Spleen (tissue), 11 donors: ENCODE measurements at regions not wholly inside any gene's neighbourhood (a gene's known extent, or its start where the extent isn't known, plus 50 kb on each side); places are given as distances from the start of the nearest gene placed in this dataset.

Experiments
- DNase-seq: peaks from one replicate; pipeline ENCODE4 v3.0.0-alpha.2; 2020
- H3K27ac ChIP-seq, 8 donors: fragments of 200-600 bp; sonication (generic) in 7 of 8; 1 replicate in 4 of 8; 2 replicates in 4 of 8; pipeline versions ENCODE4 v1.5.0 to v1.8.0; 2016 to 2021; ENCODE audit warnings: inconsistent platforms in 4 of 8, mild to moderate bottlenecking in 4 of 8, moderate library complexity in 1 of 8
- H3K27me3 ChIP-seq, 7 donors: fragments of 200-600 bp; sonication (generic) in 6 of 7; replicated peaks in 1 of 7; 1 replicate in 4 of 7; 2 replicates in 3 of 7; pipeline versions ENCODE4 v1.5.0 to v1.8.0; 2016 to 2021; ENCODE audit warnings: inconsistent platforms in 3 of 7, mild to moderate bottlenecking in 1 of 7
- H3K36me3 ChIP-seq, 6 donors: fragments of 200-600 bp; sonication (generic) in 5 of 6; 1 replicate in 4 of 6; 2 replicates in 2 of 6; pipeline versions ENCODE4 v1.5.0 to v1.8.0; 2016 to 2021; ENCODE audit warnings: inconsistent platforms in 2 of 6
- H3K4me1 ChIP-seq, 6 donors: fragments of 200-600 bp; sonication (generic) in 5 of 6; 1 replicate in 3 of 6; 2 replicates in 3 of 6; pipeline versions ENCODE4 v1.5.0 to v1.8.0; 2016 to 2021; ENCODE audit warnings: inconsistent platforms in 3 of 6
- H3K4me3 ChIP-seq, 8 donors: fragments of 200-600 bp; sonication (generic) in 7 of 8; 1 replicate in 4 of 8; 2 replicates in 4 of 8; pipeline versions ENCODE4 v1.5.0 to v1.8.0; 2016 to 2021; ENCODE audit warnings: inconsistent platforms in 4 of 8, mild to moderate bottlenecking in 4 of 8, moderate library complexity in 2 of 8
- H3K9me3 ChIP-seq, 8 donors: fragments of 200-600 bp; sonication (generic) in 7 of 8; 1 replicate in 4 of 8; 2 replicates in 4 of 8; pipeline versions ENCODE4 v1.5.0 to v1.8.0; 2016 to 2021; ENCODE audit warnings: inconsistent platforms in 4 of 8
- POLR2A ChIP-seq, 3 donors: fragments of 450-650 bp; IDR thresholded peaks; one replicate each; pipeline ENCODE4 v1.5.1; 2017; ENCODE audit warnings: antibody characterized with exemption in 3 of 3, mild to moderate bottlenecking in 1 of 3
- POLR2AphosphoS5 ChIP-seq, 3 donors: sonication (generic); formaldehyde crosslinking; IDR thresholded peaks; one replicate each; pipeline ENCODE4 v1.5.1; 2017; ENCODE audit warnings: antibody characterized with exemption in 3 of 3
- WGBS, 5 donors: extraction: QIAGEN DNeasy Blood & Tissue Kit in 3 of 5; methylation state at CpG; one replicate each; pipeline versions ENCODE4 v1.1.5 to v1.1.7; 2013 to 2018; 5-methylcytosine and 5-hydroxymethylcytosine counted together
- intact Hi-C: fragments of 100-400 bp; cut with DNase I; formaldehyde crosslinking; loops from one replicate; pipeline ENCODE4 v1.15.0; 2023; ENCODE audit warnings: low total_unique reads
- TF ChIP-seq, protein P1 (sequence below), 11 experiments: fragments of 200-600 bp in 7 of 11; fragments of 450-650 bp in 4 of 11; sonication (generic) in 4 of 11; IDR thresholded peaks in 8 of 11; conservative IDR thresholded peaks in 3 of 11; 1 replicate in 7 of 11; 2 replicates in 4 of 11; pipeline versions ENCODE4 v1.4.0 to v1.8.0; 2016 to 2021; ENCODE audit warnings: antibody characterized with exemption in 11 of 11, inconsistent platforms in 4 of 11, mild to moderate bottlenecking in 1 of 11
- donor health status: healthy with polysubstance abuse.
- donor health status: DM: no; HTN: no; CAD: no; lungs with moderate emphysema.
- donor health status: DM: no; HTN: no; CAD: no.
- donor health status: Bipolar disorder and iron deficiency.
- donor health status: healthy.
- donor health status: DM: no; HTN: no; CAD: no.
- donor health status: DM: yes; HTN: yes; CAD: no.

DNA sequence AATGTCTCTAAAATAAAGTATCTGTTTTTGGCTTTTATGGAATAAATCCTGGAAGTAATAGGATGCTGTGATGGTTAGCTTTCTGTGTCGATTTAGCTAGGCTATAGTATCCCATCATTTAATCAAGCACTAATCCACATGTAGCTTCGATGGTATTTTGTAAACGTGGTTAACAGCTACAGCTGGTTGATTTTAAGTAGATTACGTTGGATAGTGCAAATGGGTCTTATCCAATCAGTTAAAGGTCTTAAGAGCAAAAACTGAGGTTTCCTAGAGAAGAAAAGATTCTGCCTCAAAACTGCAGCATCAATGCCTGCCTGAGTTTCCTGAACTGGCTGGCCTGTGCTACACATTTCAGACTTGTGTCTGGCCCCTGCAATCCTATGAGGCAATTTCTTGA is 314.2 kb upstream of the SORL1-AS1 start:
- no peaks in the 10 kb centered on the region for H3K36me3 ChIP-seq
- TF ChIP-seq POLR2A (IDR thresholded peaks at IDR 0.05) = no peak
- TF ChIP-seq POLR2AphosphoS5 (IDR thresholded peaks at IDR 0.05) = no peak
- TF ChIP-seq, protein P1, sequence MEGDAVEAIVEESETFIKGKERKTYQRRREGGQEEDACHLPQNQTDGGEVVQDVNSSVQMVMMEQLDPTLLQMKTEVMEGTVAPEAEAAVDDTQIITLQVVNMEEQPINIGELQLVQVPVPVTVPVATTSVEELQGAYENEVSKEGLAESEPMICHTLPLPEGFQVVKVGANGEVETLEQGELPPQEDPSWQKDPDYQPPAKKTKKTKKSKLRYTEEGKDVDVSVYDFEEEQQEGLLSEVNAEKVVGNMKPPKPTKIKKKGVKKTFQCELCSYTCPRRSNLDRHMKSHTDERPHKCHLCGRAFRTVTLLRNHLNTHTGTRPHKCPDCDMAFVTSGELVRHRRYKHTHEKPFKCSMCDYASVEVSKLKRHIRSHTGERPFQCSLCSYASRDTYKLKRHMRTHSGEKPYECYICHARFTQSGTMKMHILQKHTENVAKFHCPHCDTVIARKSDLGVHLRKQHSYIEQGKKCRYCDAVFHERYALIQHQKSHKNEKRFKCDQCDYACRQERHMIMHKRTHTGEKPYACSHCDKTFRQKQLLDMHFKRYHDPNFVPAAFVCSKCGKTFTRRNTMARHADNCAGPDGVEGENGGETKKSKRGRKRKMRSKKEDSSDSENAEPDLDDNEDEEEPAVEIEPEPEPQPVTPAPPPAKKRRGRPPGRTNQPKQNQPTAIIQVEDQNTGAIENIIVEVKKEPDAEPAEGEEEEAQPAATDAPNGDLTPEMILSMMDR (IDR thresholded peaks at IDR 0.05 in 8 of 11, conservative IDR thresholded peaks at IDR 0.05 in 3 of 11) = no peak
- no peak overlapping the region for H3K4me3 ChIP-seq
- H3K9me3 ChIP-seq = no peaks in the 10 kb centered on the region
- WGBS, 5 donors = 52 to 73% (median 67%) methylated on average over 4 of the region's 4 CpGs
- no peak for DNase-seq
- H3K4me1 ChIP-seq = peaks cover 0 to 32% (median 16%) of the 10 kb centered on the region in 6 donors
- H3K27me3 ChIP-seq = peaks cover 0 to 8% (median 0%) of the 10 kb centered on the region in 7 donors
- intact Hi-C loops = no loop called here
- peak overlapping the region in 5 of 8 donors; percentile 20 to 66 (median 39) for H3K27ac ChIP-seq

DNA sequence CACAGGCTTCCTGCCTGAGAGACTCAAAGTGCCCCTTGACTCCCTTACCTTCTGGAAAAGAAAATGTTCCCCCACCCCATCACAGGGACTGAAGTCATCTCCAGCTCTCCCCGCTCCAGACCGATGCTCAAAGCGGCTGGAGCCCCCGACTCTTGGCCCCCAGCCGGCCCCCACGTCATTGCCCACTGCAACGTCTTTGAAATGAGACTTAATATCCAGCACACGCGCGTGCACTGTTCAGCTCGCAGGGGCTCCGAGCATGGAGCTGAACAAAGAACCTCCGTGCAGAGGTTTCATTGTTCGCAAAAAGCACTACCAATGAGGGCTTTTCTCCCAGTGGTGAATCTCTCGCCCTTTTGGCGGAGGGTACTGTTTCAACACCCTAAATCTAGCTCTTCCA is 313.4 kb upstream of the SORL1-AS1 start:
- 92 to 97% (median 93%) methylated on average over 16 of the region's 16 CpGs for WGBS, 5 donors
- peaks cover 0 to 32% (median 16%) of the 10 kb centered on the region in 6 donors for H3K4me1 ChIP-seq
- TF ChIP-seq, protein P1 (IDR thresholded peaks at IDR 0.05 in 8 of 11, conservative IDR thresholded peaks at IDR 0.05 in 3 of 11) = no peak

DNA sequence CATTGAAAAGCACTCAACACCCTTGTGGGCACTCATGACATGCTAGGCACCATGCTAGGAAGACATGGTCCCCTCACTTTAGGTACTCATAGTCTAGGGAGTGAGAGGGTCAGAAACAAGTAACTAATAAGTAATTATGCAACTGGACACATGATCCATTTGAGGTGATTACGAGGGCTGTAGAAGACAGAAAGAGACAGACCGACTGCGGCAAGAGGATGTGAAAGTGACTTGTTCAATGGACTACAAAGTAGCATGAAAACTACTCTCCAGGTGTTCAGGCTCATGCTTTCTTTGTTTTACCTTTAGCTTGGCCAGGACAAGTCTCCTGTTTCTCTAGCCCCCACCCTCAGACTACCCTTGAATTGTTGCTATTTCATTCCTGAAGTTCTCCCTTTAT is 310.8 kb upstream of the SORL1-AS1 start:
- H3K27ac ChIP-seq = no peak overlapping the region
- WGBS, 5 donors = 56 to 76% (median 69%) methylated on average over 3 of the region's 3 CpGs
- H3K36me3 ChIP-seq = no peaks in the 10 kb centered on the region
- TF ChIP-seq POLR2AphosphoS5 (IDR thresholded peaks at IDR 0.05) (no peak), POLR2A (IDR thresholded peaks at IDR 0.05) (no peak)
- TF ChIP-seq, protein P1 (IDR thresholded peaks at IDR 0.05 in 8 of 11, conservative IDR thresholded peaks at IDR 0.05 in 3 of 11) = no peak
- peaks cover 0 to 32% (median 16%) of the 10 kb centered on the region in 6 donors for H3K4me1 ChIP-seq
- no peak for DNase-seq
- H3K27me3 ChIP-seq = peaks cover 0 to 8% (median 0%) of the 10 kb centered on the region in 7 donors
- H3K9me3 ChIP-seq = no peaks in the 10 kb centered on the region
- intact Hi-C loops = no loop called here
- H3K4me3 ChIP-seq = no peak overlapping the region

More for the DNA sequence above, 313.4 kb upstream of the SORL1-AS1 start:
- Histone ChIP-seq H3K27me3 (peaks cover 0 to 8% (median 0%) of the 10 kb centered on the region in 7 donors), H3K4me3 (no peak overlapping the region), H3K36me3 (no peaks in the 10 kb centered on the region), H3K9me3 (no peaks in the 10 kb centered on the region), H3K27ac (no peak overlapping the region)
- intact Hi-C loops = no loop called here
- DNase-seq = no peak

DNA sequence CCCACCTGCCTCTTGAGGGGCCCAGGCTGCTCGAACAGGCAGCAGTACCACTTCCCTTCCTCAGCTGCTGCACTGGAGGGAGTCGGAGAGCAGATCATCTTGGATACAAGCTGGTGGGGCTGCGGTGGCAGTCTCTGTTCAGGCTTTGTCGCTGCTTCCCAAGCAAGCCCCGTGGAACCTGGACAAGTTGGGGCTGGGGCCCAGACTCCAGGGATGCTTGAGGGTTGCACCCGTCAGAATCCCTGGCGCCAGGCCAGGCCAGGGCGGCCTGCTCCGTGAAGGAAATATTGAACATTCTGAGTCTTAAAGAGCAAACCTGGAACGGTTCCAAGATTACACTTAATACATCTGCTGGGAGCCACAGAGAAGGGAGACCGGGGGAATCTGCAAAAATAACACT is 310.1 kb upstream of the SORL1-AS1 start:
- Histone ChIP-seq H3K4me3 (no peak overlapping the region), H3K27ac (no peak overlapping the region), H3K4me1 (peaks cover 0 to 30% (median 16%) of the 10 kb centered on the region in 6 donors), H3K9me3 (no peaks in the 10 kb centered on the region), H3K36me3 (no peaks in the 10 kb centered on the region), H3K27me3 (peaks cover 0 to 8% (median 0%) of the 10 kb centered on the region in 7 donors)
- intact Hi-C loops = no loop called here
- WGBS, 5 donors = 24 to 30% (median 25%) methylated on average over 7 to 11 of the region's 11 CpGs
- DNase-seq = no peak
- no peak for TF ChIP-seq POLR2A (IDR thresholded peaks at IDR 0.05)
- no peak for TF ChIP-seq POLR2AphosphoS5 (IDR thresholded peaks at IDR 0.05)
- TF ChIP-seq, protein P1 (IDR thresholded peaks at IDR 0.05 in 8 of 11, conservative IDR thresholded peaks at IDR 0.05 in 3 of 11) = no peak
